H9 (cell line): ENCODE measurements at regions not wholly inside any gene's neighbourhood (a gene's known extent, or its start where the extent isn't known, plus 50 kb on each side); places are given as distances from the start of the nearest gene placed in this dataset.
A peak's percentile ranks its signal among the peaks of the same experiment; 100 is the strongest.

ENCODE experiments used
- DNase-seq: peaks from one replicate; pipeline ENCODE4 v3.0.0-alpha.2; 2017
- H2AFZ ChIP-seq: one replicate; pipeline ENCODE4 v1.6.1; 2013; ENCODE audit warnings: mild to moderate bottlenecking, low read length, control low read depth, moderate library complexity
- H2AK5ac ChIP-seq: 2 replicates; pipeline ENCODE4 v1.6.1; 2013; ENCODE audit warnings: low read length, control low read depth, mixed read lengths; ENCODE audit not compliant: insufficient read length
- H2BK120ac ChIP-seq: one replicate; pipeline ENCODE4 v1.6.1; 2013; ENCODE audit warnings: low read depth, mild to moderate bottlenecking, low read length, control low read depth, inconsistent platforms; ENCODE audit not compliant: poor library complexity, severe bottlenecking
- H2BK12ac ChIP-seq: 2 replicates; pipeline ENCODE4 v1.6.1; 2013; ENCODE audit warnings: low read length, control low read depth, mixed read lengths, low read depth; ENCODE audit not compliant: insufficient read length
- H2BK15ac ChIP-seq: 2 replicates; pipeline ENCODE4 v1.6.1; 2013; ENCODE audit warnings: low read depth, low read length, control low read depth
- H2BK20ac ChIP-seq: one replicate; pipeline ENCODE4 v1.6.1; 2013; ENCODE audit warnings: low read depth, mild to moderate bottlenecking, low read length, control low read depth, inconsistent platforms; ENCODE audit not compliant: poor library complexity, severe bottlenecking
- H2BK5ac ChIP-seq: 2 replicates; pipeline ENCODE4 v1.6.1; 2013; ENCODE audit warnings: low read length, control low read depth, mixed read lengths; ENCODE audit not compliant: insufficient read length
- H3K14ac ChIP-seq: 2 replicates; pipeline ENCODE4 v1.6.1; 2013; ENCODE audit warnings: low read length, control low read depth; ENCODE audit not compliant: insufficient read depth
- H3K18ac ChIP-seq: 2 replicates; pipeline ENCODE4 v1.6.1; 2013; ENCODE audit warnings: low read depth, mild to moderate bottlenecking, mixed read lengths, low read length, control low read depth; ENCODE audit not compliant: insufficient read length
- H3K23ac ChIP-seq: 2 replicates; pipeline ENCODE4 v1.6.1; 2013; ENCODE audit warnings: low read length, control low read depth, mixed read lengths, low read depth; ENCODE audit not compliant: insufficient read length
- H3K23me2 ChIP-seq: 2 replicates; pipeline ENCODE4 v1.6.1; 2013; ENCODE audit warnings: low read depth, mild to moderate bottlenecking, mixed read lengths, low read length, control low read depth; ENCODE audit not compliant: insufficient read length, poor library complexity, severe bottlenecking
- H3K27ac ChIP-seq: 2 replicates; pipeline ENCODE4 v1.5.1; 2013; ENCODE audit warnings: low read length, control low read depth, mixed read lengths, low read depth; ENCODE audit not compliant: insufficient read length
- H3K27me3 ChIP-seq: 2 replicates; pipeline ENCODE4 v1.6.1; 2013; ENCODE audit warnings: low read length, control low read depth, inconsistent platforms; ENCODE audit not compliant: insufficient read depth
- H3K4ac ChIP-seq: 2 replicates; pipeline ENCODE4 v1.6.1; 2013; ENCODE audit warnings: low read depth, mild to moderate bottlenecking, control low read depth, inconsistent platforms, low read length, moderate library complexity
- H3K4me1 ChIP-seq: 2 replicates; pipeline ENCODE4 v1.6.1; 2013; ENCODE audit warnings: low read length, control low read depth, inconsistent platforms; ENCODE audit not compliant: insufficient read depth
- H3K4me2 ChIP-seq: 2 replicates; pipeline ENCODE4 v1.6.1; 2013; ENCODE audit warnings: low read length, control low read depth, mixed read lengths; ENCODE audit not compliant: insufficient read length, insufficient read depth
- H3K56ac ChIP-seq: 2 replicates; pipeline ENCODE4 v1.6.1; 2013; ENCODE audit warnings: low read depth, mild to moderate bottlenecking, mixed read lengths, low read length, control low read depth; ENCODE audit not compliant: insufficient read length
- H3K79me1 ChIP-seq: 2 replicates; pipeline ENCODE4 v1.6.1; 2013; ENCODE audit warnings: low read depth, mild to moderate bottlenecking, moderate library complexity, low read length, control low read depth, inconsistent platforms; ENCODE audit not compliant: insufficient read depth, poor library complexity, severe bottlenecking
- H3K79me2 ChIP-seq: 2 replicates; pipeline ENCODE4 v1.6.1; 2013; ENCODE audit warnings: low read length, control low read depth, inconsistent platforms; ENCODE audit not compliant: insufficient read depth
- H3K9ac ChIP-seq: 2 replicates; pipeline ENCODE4 v1.6.1; 2013; ENCODE audit warnings: low read length, control low read depth, mixed read lengths; ENCODE audit not compliant: insufficient read length; ENCODE audit errors: extremely low read depth
- H3K9me3 ChIP-seq: one replicate; pipeline ENCODE4 v1.6.1; 2013; ENCODE audit warnings: low read depth, low read length, inconsistent platforms; ENCODE audit not compliant: control insufficient read depth
- H3T11ph ChIP-seq: one replicate; pipeline ENCODE4 v1.6.1; 2013; ENCODE audit warnings: mild to moderate bottlenecking, low read length, control low read depth, inconsistent platforms
- H4K20me1 ChIP-seq: one replicate; pipeline ENCODE4 v1.6.1; 2013; ENCODE audit not compliant: control insufficient read depth, insufficient read length, insufficient read depth
- H4K5ac ChIP-seq: 2 replicates; pipeline ENCODE4 v1.6.1; 2013; ENCODE audit warnings: low read depth, mild to moderate bottlenecking, mixed read lengths, low read length, control low read depth; ENCODE audit not compliant: insufficient read length
- H4K8ac ChIP-seq: replicated peaks from 2 replicates; pipeline ENCODE4 v1.6.1; 2013; ENCODE audit warnings: low read length, control low read depth, mixed read lengths, low read depth; ENCODE audit not compliant: insufficient read length
- H4K91ac ChIP-seq: 2 replicates; pipeline ENCODE4 v1.6.1; 2013; ENCODE audit warnings: low read depth, mild to moderate bottlenecking, moderate library complexity, mixed read lengths, low read length, control low read depth; ENCODE audit not compliant: insufficient read length
- H3K27ac Mint-ChIP-seq, 3 experiments: 2 replicates in 2 of 3; 3 replicates in 1 of 3; pipeline ENCODE4 v1.8.0; 2020 to 2021; ENCODE audit warnings: mixed read lengths in 3 of 3, mild to moderate bottlenecking in 1 of 3, moderate library complexity in 1 of 3
- H3K27me3 Mint-ChIP-seq: 2 replicates; pipeline ENCODE4 v1.8.0; 2021; ENCODE audit warnings: low read depth, mild to moderate bottlenecking, moderate library complexity, mixed read lengths
- H3K36me3 Mint-ChIP-seq, 3 experiments: 2 replicates in 2 of 3; 3 replicates in 1 of 3; pipeline ENCODE4 v1.8.0; 2020 to 2021; ENCODE audit warnings: low read depth in 3 of 3, mixed read lengths in 3 of 3; ENCODE audit not compliant: insufficient read depth in 1 of 3
- H3K4me1 Mint-ChIP-seq, 2 experiments: 2 replicates each; pipeline ENCODE4 v1.8.0; 2020; ENCODE audit warnings: mixed read lengths in 2 of 2
- H3K4me3 Mint-ChIP-seq, 2 experiments: 2 replicates in 1 of 2; 3 replicates in 1 of 2; pipeline ENCODE4 v1.8.0; 2020 to 2021; ENCODE audit warnings: mild to moderate bottlenecking in 2 of 2, mixed read lengths in 2 of 2, moderate library complexity in 1 of 2
- H3K9me3 Mint-ChIP-seq, 2 experiments: 2 replicates in 1 of 2; 3 replicates in 1 of 2; pipeline ENCODE4 v1.8.0; 2020; ENCODE audit warnings: mild to moderate bottlenecking in 2 of 2, mixed read lengths in 2 of 2, moderate library complexity in 1 of 2
- CTCF ChIP-seq: fragments of 200-600 bp; sonication (generic); conservative IDR thresholded peaks from 3 replicates; pipeline ENCODE4 v1.8.0; 2021; ENCODE audit warnings: antibody characterized with exemption, mild to moderate bottlenecking
- WGBS: extraction: QIAGEN DNeasy Blood & Tissue Kit; methylation state at CpG from one replicate; pipeline ENCODE4 v1.1.7; 2013; ENCODE audit warnings: missing lambda C conversion rate, low lambda C conversion rate, mixed read lengths; ENCODE audit not compliant: insufficient read length; ENCODE audit errors: extremely low coverage; 5-methylcytosine and 5-hydroxymethylcytosine counted together

- H4K91ac ChIP-seq: no peak overlapping the region
- no peak for DNase-seq
- H2AFZ ChIP-seq: no peak overlapping the region
- no peak overlapping the region; a peak in 1 of 5 replicates for H3K4me3 Mint-ChIP-seq
- no peaks in the 10 kb centered on the region for H3K36me3 Mint-ChIP-seq
- H3K27me3 Mint-ChIP-seq: peaks cover 24% of the 10 kb centered on the region
- no peak overlapping the region for H3K27ac ChIP-seq
- no peak overlapping the region for H3K56ac ChIP-seq
- H2BK12ac ChIP-seq: no peak overlapping the region
- no peaks in the 10 kb centered on the region for H3K9me3 ChIP-seq
- peak overlapping the region in 2 of 3 experiments; percentile 8 to 34; a peak in 2 of 7 replicates for H3K27ac Mint-ChIP-seq
- no peaks in the 10 kb centered on the region for H3K4me1 ChIP-seq
- H3K27me3 ChIP-seq: no peaks in the 10 kb centered on the region; the same call in 1 of the 2 replicates
- H3K4me1 Mint-ChIP-seq: peaks cover 49 to 62% of the 10 kb centered on the region in 2 experiments
- no peaks in the 10 kb centered on the region for H3K79me2 ChIP-seq
- H3K4me2 ChIP-seq: no peak overlapping the region
- H3K18ac ChIP-seq: no peak overlapping the region
- no peak for TF ChIP-seq CTCF
- no peak overlapping the region for H3K23ac ChIP-seq
- H4K8ac ChIP-seq: no peak overlapping the region
- H3T11ph ChIP-seq: no peak overlapping the region
- H2BK20ac ChIP-seq: no peak overlapping the region
- no peak overlapping the region for H2BK5ac ChIP-seq
- H3K14ac ChIP-seq: 0 out of 2 replicates have a peak overlapping the region, but pooled peaks have one; percentile 16
- no peak overlapping the region for H2BK15ac ChIP-seq
- peaks cover 0 to 4% of the 10 kb centered on the region in 2 experiments; a peak in 2 of 5 replicates for H3K9me3 Mint-ChIP-seq
- no peak overlapping the region for H3K4ac ChIP-seq
- H3K23me2 ChIP-seq: no peaks in the 10 kb centered on the region
- no peak overlapping the region for H2AK5ac ChIP-seq
- H4K5ac ChIP-seq: no peak overlapping the region
- WGBS: no CpG with 5 or more reads among the region's 19 CpGs
- H3K79me1 ChIP-seq: no peaks in the 10 kb centered on the region
- H4K20me1 ChIP-seq: no peaks in the 10 kb centered on the region
- no peak overlapping the region for H2BK120ac ChIP-seq
- H3K9ac ChIP-seq: no peak overlapping the region
Observed at GRCh38 chr9:129467739-129468666, 152.9 kb downstream of the C9orf50 start.
